GM23248 (cell line): ENCODE measurements at regions not wholly inside any gene's neighbourhood (a gene's known extent, or its start where the extent isn't known, plus 50 kb on each side); places are given as distances from the start of the nearest gene placed in this dataset.

Source experiments
- DNase-seq: peaks from one replicate; pipeline ENCODE4 v3.0.0-alpha.2; 2015
- H2AFZ ChIP-seq: fragments of 200-600 bp; sonication (generic); 2 replicates; pipeline ENCODE4 v1.6.1; 2016; ENCODE audit warnings: antibody characterized with exemption
- H3F3A ChIP-seq: fragments of 200-600 bp; sonication (generic); 2 replicates; pipeline ENCODE4 v1.6.1; 2016; ENCODE audit warnings: mild to moderate bottlenecking, antibody characterized with exemption, mixed run types; ENCODE audit not compliant: insufficient read depth
- H3K27ac ChIP-seq: fragments of 200-600 bp; sonication (generic); 2 replicates; pipeline ENCODE4 v1.5.1; 2016; ENCODE audit warnings: mild to moderate bottlenecking
- H3K27me3 ChIP-seq: fragments of 200-600 bp; sonication (generic); replicated peaks from 2 replicates; pipeline ENCODE4 v1.6.1; 2016; ENCODE audit warnings: mild to moderate bottlenecking; ENCODE audit not compliant: insufficient read depth
- H3K36me3 ChIP-seq: fragments of 200-600 bp; sonication (generic); 2 replicates; pipeline ENCODE4 v1.6.1; 2016; ENCODE audit warnings: low read depth, mild to moderate bottlenecking
- H3K4me1 ChIP-seq: fragments of 200-600 bp; sonication (generic); 2 replicates; pipeline ENCODE4 v1.6.1; 2016; ENCODE audit warnings: mild to moderate bottlenecking; ENCODE audit not compliant: insufficient read depth
- H3K4me2 ChIP-seq: fragments of 200-600 bp; sonication (generic); one replicate; pipeline ENCODE4 v1.6.1; 2016; ENCODE audit warnings: mild to moderate bottlenecking; ENCODE audit not compliant: unreplicated experiment
- H3K4me3 ChIP-seq: fragments of 200-600 bp; sonication (generic); 2 replicates; pipeline ENCODE4 v1.5.1; 2016; ENCODE audit warnings: mild to moderate bottlenecking
- H3K79me2 ChIP-seq: fragments of 200-600 bp; sonication (generic); 2 replicates; pipeline ENCODE4 v1.6.1; 2016; ENCODE audit warnings: mild to moderate bottlenecking; ENCODE audit not compliant: insufficient read depth
- H3K9ac ChIP-seq: fragments of 200-600 bp; sonication (generic); 2 replicates; pipeline ENCODE4 v1.6.1; 2016; ENCODE audit warnings: mild to moderate bottlenecking
- H3K9me2 ChIP-seq: fragments of 200-600 bp; sonication (generic); 2 replicates; pipeline ENCODE4 v1.6.1; 2016; ENCODE audit warnings: mixed run types, mild to moderate bottlenecking, moderate library complexity; ENCODE audit not compliant: insufficient read depth
- H3K9me3 ChIP-seq: fragments of 200-600 bp; sonication (generic); one replicate; pipeline ENCODE4 v1.6.1; 2017; ENCODE audit warnings: low read depth
- H4K20me1 ChIP-seq: fragments of 200-600 bp; sonication (generic); 2 replicates; pipeline ENCODE4 v1.6.0; 2016; ENCODE audit not compliant: insufficient read depth
- EZH2 ChIP-seq: fragments of 200-600 bp; sonication (generic); IDR thresholded peaks from 2 replicates; pipeline ENCODE4 v1.6.1; 2018; ENCODE audit warnings: antibody characterized with exemption, mild to moderate bottlenecking; ENCODE audit not compliant: insufficient read depth, poor library complexity, severe bottlenecking
- EZH2phosphoT487 ChIP-seq: fragments of 200-600 bp; sonication (generic); IDR thresholded peaks from 2 replicates; pipeline ENCODE4 v1.6.1; 2018; ENCODE audit warnings: antibody characterized with exemption, moderate library complexity, mild to moderate bottlenecking, low read depth; ENCODE audit not compliant: insufficient read depth
- WGBS, 2 experiments: methylation state at CpG; one replicate each; pipeline ENCODE4 v1.1.6; 2015 to 2017; ENCODE audit warnings: low lambda C conversion rate in 2 of 2, low coverage in 1 of 2; ENCODE audit errors: missing lambda C conversion rate in 2 of 2; 5-methylcytosine and 5-hydroxymethylcytosine counted together
- in situ Hi-C: fragments of 300-500 bp; cut with MboI; formaldehyde crosslinking; loops from 2 replicates; pipeline ENCODE4 v1.15.0; 2020

DNA sequence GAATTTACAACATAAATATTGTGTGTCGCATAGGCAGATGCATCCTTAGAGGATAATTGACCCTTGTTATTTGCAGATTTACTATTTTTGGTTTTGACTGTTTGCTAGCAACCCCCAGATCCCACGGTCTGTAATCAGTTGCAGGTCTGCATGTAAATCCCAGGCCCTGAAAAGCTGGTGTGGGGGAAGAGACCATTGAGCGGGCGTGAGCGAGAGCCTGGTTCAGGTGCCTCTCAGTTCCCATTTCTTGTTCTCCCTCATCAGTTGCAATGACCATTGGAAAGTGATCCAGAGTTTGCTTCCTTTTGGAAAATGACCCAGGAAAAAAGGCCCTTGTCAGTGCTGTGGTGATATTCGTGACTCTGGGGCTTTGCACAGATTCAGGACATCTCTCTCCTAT is 238.9 kb downstream of the UACA start:
- H3K9me3 ChIP-seq = no peaks in the 10 kb centered on the region
- H3K79me2 ChIP-seq = no peaks in the 10 kb centered on the region
- H3K4me2 ChIP-seq = no peak overlapping the region
- no peaks in the 10 kb centered on the region for H4K20me1 ChIP-seq
- peaks cover 13% of the 10 kb centered on the region for H3F3A ChIP-seq
- H3K27ac ChIP-seq = no peak overlapping the region
- in situ Hi-C loops = no loop called here
- H3K36me3 ChIP-seq = no peaks in the 10 kb centered on the region
- no peak overlapping the region for H3K9ac ChIP-seq
- WGBS, 2 experiments = 86 to 97% methylated on average over 6 of the region's 6 CpGs
- no peak overlapping the region for H3K4me3 ChIP-seq
- H3K27me3 ChIP-seq = peaks cover 26% of the 10 kb centered on the region
- H3K9me2 ChIP-seq = no peaks in the 10 kb centered on the region
- H2AFZ ChIP-seq = no peak overlapping the region
- TF ChIP-seq EZH2phosphoT487 (no peak), EZH2 (no peak)
- H3K4me1 ChIP-seq = peaks cover 11% of the 10 kb centered on the region
- no peak for DNase-seq

GRCh38 chr15:70523616-70524015 is 239.7 kb downstream of the UACA start:
- in situ Hi-C loops = no loop called here
- peaks cover 13% of the 10 kb centered on the region for H3F3A ChIP-seq
- H2AFZ ChIP-seq = no peak overlapping the region
- no peak for TF ChIP-seq EZH2
- TF ChIP-seq EZH2phosphoT487 = no peak
- no peak for DNase-seq
- H4K20me1 ChIP-seq = no peaks in the 10 kb centered on the region
- H3K4me2 ChIP-seq = no peak overlapping the region
- peaks cover 28% of the 10 kb centered on the region for H3K27me3 ChIP-seq
- no peaks in the 10 kb centered on the region for H3K9me2 ChIP-seq
- WGBS, 2 experiments = 76 to 80% methylated on average over 7 of the region's 7 CpGs
- no peak overlapping the region for H3K9ac ChIP-seq
- no peaks in the 10 kb centered on the region for H3K36me3 ChIP-seq
- no peak overlapping the region for H3K27ac ChIP-seq
- no peaks in the 10 kb centered on the region for H3K9me3 ChIP-seq
- H3K4me3 ChIP-seq = no peak overlapping the region
- peaks cover 11% of the 10 kb centered on the region for H3K4me1 ChIP-seq
- no peaks in the 10 kb centered on the region for H3K79me2 ChIP-seq

DNA sequence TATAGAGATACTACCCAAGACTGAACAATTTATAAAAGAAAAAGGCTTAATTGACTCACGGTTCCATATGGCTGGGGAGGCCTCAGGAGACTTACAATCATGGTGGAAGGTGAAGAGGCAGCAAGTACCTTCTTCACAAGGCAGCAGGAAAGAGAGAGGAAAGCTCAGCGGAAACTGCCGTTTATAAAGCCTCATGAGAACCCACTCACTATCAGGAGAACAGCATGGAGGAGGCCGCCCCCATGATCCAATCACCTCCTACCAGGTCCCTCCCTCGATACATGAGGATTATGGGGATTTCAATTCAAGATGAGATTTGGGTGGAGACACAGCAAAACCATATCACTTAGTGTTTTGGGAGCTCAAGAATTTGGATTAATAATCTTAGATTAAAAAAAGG is 240.2 kb downstream of the UACA start:
- no peaks in the 10 kb centered on the region for H3K79me2 ChIP-seq
- in situ Hi-C loops = no loop called here

DNA sequence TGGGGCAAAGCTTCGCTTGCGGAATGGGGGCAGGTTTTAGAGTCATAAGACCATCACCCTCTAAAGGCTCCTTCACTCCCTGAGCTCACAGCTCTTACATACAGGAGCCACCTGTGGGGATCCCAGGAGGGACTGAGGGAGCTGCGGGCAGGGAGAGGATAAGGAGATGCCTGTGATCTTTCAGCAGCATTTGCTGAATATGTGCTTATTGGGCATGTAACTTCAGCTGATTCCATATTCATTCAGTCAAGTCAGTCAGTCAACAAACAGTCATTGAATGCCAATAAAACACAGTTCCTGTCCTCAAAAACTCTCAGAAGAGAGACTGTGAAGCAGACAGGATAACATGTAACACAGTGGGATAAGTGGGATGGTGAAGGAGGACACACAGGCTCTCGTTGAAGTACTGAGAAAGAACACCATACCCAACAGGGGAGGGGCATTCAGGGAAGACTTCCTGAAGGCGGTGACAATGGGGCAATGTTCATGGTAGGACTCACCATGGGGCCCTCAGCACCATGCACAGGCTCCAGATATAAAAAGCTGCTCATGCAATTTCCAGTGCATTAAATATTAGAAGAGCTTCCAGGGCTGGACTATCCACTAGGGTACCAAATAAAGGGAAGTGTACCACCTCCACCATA is 240.9 kb downstream of the UACA start:
- Histone ChIP-seq H3K9me3 (no peaks in the 10 kb centered on the region), H3K4me2 (no peak overlapping the region), H3K79me2 (no peaks in the 10 kb centered on the region), H3K4me3 (no peak overlapping the region), H3K9ac (no peak overlapping the region), H3K4me1 (peaks cover 11% of the 10 kb centered on the region), H2AFZ (no peak overlapping the region), H3K9me2 (no peaks in the 10 kb centered on the region), H3K27ac (no peak overlapping the region), H4K20me1 (no peaks in the 10 kb centered on the region), H3F3A (peaks cover 13% of the 10 kb centered on the region), H3K36me3 (no peaks in the 10 kb centered on the region), H3K27me3 (peaks cover 35% of the 10 kb centered on the region)
- 79% methylated on average over 5 of the region's 5 CpGs for WGBS, 2 experiments
- DNase-seq = no peak
- in situ Hi-C loops = no loop called here
- no peak for TF ChIP-seq EZH2phosphoT487
- no peak for TF ChIP-seq EZH2

More for the DNA sequence above, 240.2 kb downstream of the UACA start:
- no peaks in the 10 kb centered on the region for H3K36me3 ChIP-seq
- DNase-seq = no peak
- H3K27ac ChIP-seq = no peak overlapping the region
- H3F3A ChIP-seq = peaks cover 13% of the 10 kb centered on the region
- H3K4me3 ChIP-seq = no peak overlapping the region
- peaks cover 11% of the 10 kb centered on the region for H3K4me1 ChIP-seq
- H3K9me3 ChIP-seq = no peaks in the 10 kb centered on the region
- H3K9me2 ChIP-seq = no peaks in the 10 kb centered on the region
- no peak overlapping the region for H2AFZ ChIP-seq
- no peak overlapping the region for H3K9ac ChIP-seq
- 84 to 92% methylated on average over 5 of the region's 5 CpGs for WGBS, 2 experiments
- TF ChIP-seq EZH2 = no peak
- no peak overlapping the region for H3K4me2 ChIP-seq
- peaks cover 32% of the 10 kb centered on the region for H3K27me3 ChIP-seq
- H4K20me1 ChIP-seq = no peaks in the 10 kb centered on the region
